SK-N-SH treated with all-trans-retinoic acid at 6 μM for 48 hours (cell line): ENCODE measurements at regions not wholly inside any gene's neighbourhood (a gene's known extent, or its start where the extent isn't known, plus 50 kb on each side); places are given as distances from the start of the nearest gene placed in this dataset.

Experiments used
- CREB5 ChIP-seq: fragments of 250-450 bp; sonication (Bioruptor Pico); IDR thresholded peaks from 2 replicates; pipeline ENCODE4 v1.5.1; 2020; ENCODE audit warnings: low read depth, mild to moderate bottlenecking, moderate library complexity
- CSDC2 ChIP-seq: fragments of 250-450 bp; sonication (Bioruptor Pico); IDR thresholded peaks from 2 replicates; pipeline ENCODE4 v1.5.0; 2020; ENCODE audit warnings: mild to moderate bottlenecking, moderate library complexity
- GLIS3 ChIP-seq: fragments of 250-450 bp; sonication (Bioruptor Pico); IDR thresholded peaks from 2 replicates; pipeline ENCODE4 v1.5.0; 2020; ENCODE audit warnings: mild to moderate bottlenecking, moderate library complexity
- ISL1 ChIP-seq: fragments of 250-450 bp; sonication (Bioruptor Pico); IDR thresholded peaks from 2 replicates; pipeline ENCODE4 v2.1.2; 2022; ENCODE audit warnings: mild to moderate bottlenecking, moderate library complexity
- OSR1 ChIP-seq: fragments of 250-450 bp; sonication (Bioruptor Pico); IDR thresholded peaks from 2 replicates; pipeline ENCODE4 v1.8.0; 2022; ENCODE audit warnings: moderate library complexity, mild to moderate bottlenecking, inconsistent platforms
- PPARA ChIP-seq: fragments of 250-450 bp; sonication (Bioruptor Pico); IDR thresholded peaks from 2 replicates; pipeline ENCODE4 v1.5.0; 2020; ENCODE audit warnings: mild to moderate bottlenecking, borderline replicate concordance
- TCF4 ChIP-seq: fragments of 250-450 bp; sonication (Bioruptor Pico); IDR thresholded peaks from 2 replicates; pipeline ENCODE4 v1.8.0; 2021; ENCODE audit warnings: mild to moderate bottlenecking, moderate library complexity, borderline replicate concordance
- ZFP3 ChIP-seq: fragments of 250-450 bp; sonication (Bioruptor Pico); IDR thresholded peaks from 2 replicates; pipeline ENCODE4 v1.5.0; 2020; ENCODE audit warnings: mild to moderate bottlenecking, moderate library complexity
- ZFP30 ChIP-seq: fragments of 450-650 bp; formaldehyde crosslinking; IDR thresholded peaks from 2 replicates; pipeline ENCODE4 v1.5.0; 2022; ENCODE audit warnings: mild to moderate bottlenecking, moderate library complexity
- ZNF565 ChIP-seq: fragments of 450-650 bp; formaldehyde crosslinking; conservative IDR thresholded peaks from 2 replicates; pipeline ENCODE4 v1.5.0; 2020; ENCODE audit warnings: low read depth, mild to moderate bottlenecking, moderate library complexity
- ZNF70 ChIP-seq: fragments of 450-650 bp; formaldehyde crosslinking; IDR thresholded peaks from 2 replicates; pipeline ENCODE4 v1.5.0; 2020; ENCODE audit warnings: mild to moderate bottlenecking, moderate library complexity
- TF ChIP-seq, protein P1 (sequence below): fragments of 250-450 bp; sonication (Bioruptor Pico); IDR thresholded peaks from 2 replicates; pipeline ENCODE4 v1.8.0; 2020; ENCODE audit warnings: mild to moderate bottlenecking, moderate library complexity, borderline replicate concordance

DNA sequence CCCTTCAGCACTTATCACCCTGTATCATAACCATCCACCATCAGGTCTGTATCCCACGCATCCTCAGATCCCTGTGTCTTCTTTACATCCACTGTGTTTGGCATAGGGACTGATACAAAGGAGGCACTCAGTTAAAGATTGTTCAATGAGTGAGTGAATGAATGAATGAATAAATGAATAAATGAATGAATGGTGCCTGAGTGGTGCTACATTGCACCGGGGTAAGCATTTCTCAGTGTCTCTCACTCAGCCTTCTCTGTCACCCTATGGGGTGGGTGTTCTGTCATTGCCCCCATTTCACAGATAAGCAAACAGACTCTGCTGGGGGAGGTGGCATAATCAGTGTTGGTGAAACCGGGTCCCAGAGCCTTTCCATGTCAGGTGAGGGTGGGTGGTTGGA, 56.6 kb upstream of the ID3 start:
- TF ChIP-seq ISL1 (no peak), CSDC2 (CRISPR knock-in tag) (no peak), GLIS3 (CRISPR knock-in tag) (no peak), ZFP30 (no peak), ZNF70 (CRISPR knock-in tag) (no peak), CREB5 (CRISPR knock-in tag) (no peak), ZFP3 (CRISPR knock-in tag) (no peak), OSR1 (CRISPR knock-in tag) (no peak), TCF4 (CRISPR knock-in tag) (no peak), PPARA (CRISPR knock-in tag) (no peak), ZNF565 (CRISPR knock-in tag) (no peak)
- TF ChIP-seq, protein P1, sequence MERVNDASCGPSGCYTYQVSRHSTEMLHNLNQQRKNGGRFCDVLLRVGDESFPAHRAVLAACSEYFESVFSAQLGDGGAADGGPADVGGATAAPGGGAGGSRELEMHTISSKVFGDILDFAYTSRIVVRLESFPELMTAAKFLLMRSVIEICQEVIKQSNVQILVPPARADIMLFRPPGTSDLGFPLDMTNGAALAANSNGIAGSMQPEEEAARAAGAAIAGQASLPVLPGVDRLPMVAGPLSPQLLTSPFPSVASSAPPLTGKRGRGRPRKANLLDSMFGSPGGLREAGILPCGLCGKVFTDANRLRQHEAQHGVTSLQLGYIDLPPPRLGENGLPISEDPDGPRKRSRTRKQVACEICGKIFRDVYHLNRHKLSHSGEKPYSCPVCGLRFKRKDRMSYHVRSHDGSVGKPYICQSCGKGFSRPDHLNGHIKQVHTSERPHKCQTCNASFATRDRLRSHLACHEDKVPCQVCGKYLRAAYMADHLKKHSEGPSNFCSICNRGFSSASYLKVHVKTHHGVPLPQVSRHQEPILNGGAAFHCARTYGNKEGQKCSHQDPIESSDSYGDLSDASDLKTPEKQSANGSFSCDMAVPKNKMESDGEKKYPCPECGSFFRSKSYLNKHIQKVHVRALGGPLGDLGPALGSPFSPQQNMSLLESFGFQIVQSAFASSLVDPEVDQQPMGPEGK (CRISPR knock-in tag): no peak
